HUES6 (cell line): ENCODE measurements at regions not wholly inside any gene's neighbourhood (a gene's known extent, or its start where the extent isn't known, plus 50 kb on each side); places are given as distances from the start of the nearest gene placed in this dataset.
"Not testable (repeated sequence)": the region's sequence is repeated elsewhere in the genome, so short reads cannot be mapped to it uniquely, and the experiment has no call there.

ENCODE experiments used
- H3K27ac ChIP-seq: 2 replicates; pipeline ENCODE4 v1.7.0; 2013; ENCODE audit warnings: low read depth, mild to moderate bottlenecking, low read length, inconsistent platforms
- H3K27me3 ChIP-seq: 2 replicates; pipeline ENCODE4 v1.6.1; 2013; ENCODE audit warnings: low read length; ENCODE audit not compliant: control insufficient read depth, insufficient read depth
- H3K36me3 ChIP-seq: 2 replicates; pipeline ENCODE4 v1.6.1; 2013; ENCODE audit warnings: low read length; ENCODE audit not compliant: control insufficient read depth, insufficient read depth
- H3K4me1 ChIP-seq: 2 replicates; pipeline ENCODE4 v1.6.1; 2013; ENCODE audit warnings: low read length; ENCODE audit not compliant: control insufficient read depth, insufficient read depth
- H3K4me3 ChIP-seq: 2 replicates; pipeline ENCODE4 v1.5.1; 2013; ENCODE audit warnings: low read depth, low read length
- H3K9ac ChIP-seq: one replicate; pipeline ENCODE4 v1.6.1; 2013; ENCODE audit warnings: mild to moderate bottlenecking, low read length
- H3K9me3 ChIP-seq: 2 replicates; pipeline ENCODE4 v1.6.1; 2013; ENCODE audit warnings: low read depth, low read length; ENCODE audit not compliant: control insufficient read depth, insufficient read depth

DNA sequence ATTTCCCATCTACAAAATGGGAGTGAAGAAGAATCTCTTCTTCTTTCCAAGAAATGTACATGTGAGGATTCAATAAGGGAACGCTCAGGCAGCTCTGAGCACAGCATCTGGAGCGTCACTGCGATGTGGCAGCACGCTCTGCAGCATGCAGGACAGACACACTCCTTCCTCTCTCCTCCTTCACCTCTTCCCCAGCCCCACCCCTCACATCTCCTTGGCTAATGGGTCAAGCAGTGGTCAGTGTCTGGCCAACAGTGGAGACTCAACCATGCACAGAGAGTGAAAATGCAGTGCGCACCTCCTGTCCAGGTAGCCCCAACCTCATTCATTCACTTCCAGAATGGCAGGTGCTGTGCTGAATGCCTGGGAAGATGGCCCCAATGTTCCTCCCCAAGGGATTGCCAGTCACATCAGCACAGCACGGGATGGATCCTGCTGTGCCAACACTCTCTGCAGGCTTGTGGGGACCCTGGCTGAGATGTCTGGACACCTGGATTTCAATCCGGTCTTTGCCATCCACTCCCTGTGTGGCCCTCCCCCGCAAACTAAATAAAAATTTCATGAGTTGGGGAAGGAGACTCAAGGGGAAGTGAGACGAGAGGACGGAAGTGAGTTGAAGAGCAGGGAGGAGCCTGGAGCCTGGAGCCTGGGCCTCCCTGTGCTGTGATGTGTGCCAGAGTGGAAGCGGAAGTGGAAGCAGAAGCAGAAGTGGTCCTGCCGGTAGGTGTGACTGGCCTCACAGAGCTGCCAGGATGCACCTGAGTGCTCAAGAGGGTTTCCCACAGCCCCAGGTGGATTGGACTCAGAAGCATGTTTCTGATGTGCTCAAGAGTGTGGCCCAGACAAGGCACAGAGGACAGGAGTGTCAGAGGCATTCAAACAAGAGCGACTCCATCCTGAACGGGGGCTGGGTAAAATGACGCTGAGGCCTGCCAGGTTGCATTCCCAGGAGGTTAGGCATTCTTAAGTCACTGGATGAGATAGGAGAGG, 163.9 kb downstream of the SMAD6 start:
- Histone ChIP-seq H3K9ac (no peak overlapping the region), H3K36me3 (no peaks in the 10 kb centered on the region), H3K4me1 (peaks cover 15% of the 10 kb centered on the region; the same call in 1 of the 2 replicates), H3K27ac (no peak overlapping the region), H3K9me3 (no peaks in the 10 kb centered on the region), H3K4me3 (no peak overlapping the region), H3K27me3 (no peaks in the 10 kb centered on the region)

- Histone ChIP-seq H3K9me3 (no peaks in the 10 kb centered on the region), H3K27ac (no peak overlapping the region), H3K4me1 (peaks cover 15% of the 10 kb centered on the region; the same call in 1 of the 2 replicates), H3K4me3 (no peak overlapping the region), H3K9ac (no peak overlapping the region), H3K36me3 (no peaks in the 10 kb centered on the region), H3K27me3 (no peaks in the 10 kb centered on the region)
These were observed 164.6 kb downstream of the SMAD6 start for GRCh38 chr15:66866656-66867055.

DNA sequence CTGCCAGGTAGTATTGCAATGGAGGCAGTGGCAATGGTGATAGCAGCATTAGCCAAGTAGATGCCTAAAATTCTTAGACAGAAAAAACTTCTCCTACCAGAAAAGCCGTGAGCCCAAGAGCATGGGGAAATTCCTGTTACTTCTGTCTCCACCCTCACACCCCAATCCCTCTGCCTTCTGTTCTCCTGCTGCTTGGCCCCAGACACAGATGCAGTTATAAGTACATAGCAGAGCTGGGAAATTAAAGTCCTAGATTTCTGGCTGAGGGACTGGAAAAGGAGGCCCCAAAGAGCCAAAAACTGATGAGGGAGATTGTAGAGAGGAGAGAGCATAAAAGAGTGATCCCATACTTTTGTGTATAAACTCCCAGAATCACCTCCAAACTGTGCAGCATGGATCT, 166.9 kb downstream of the SMAD6 start:
- no peak overlapping the region for H3K9ac ChIP-seq
- peaks cover 9% of the 10 kb centered on the region; the same call in 1 of the 2 replicates for H3K4me1 ChIP-seq
- no peaks in the 10 kb centered on the region for H3K36me3 ChIP-seq
- H3K27ac ChIP-seq, result no peak overlapping the region
- no peak overlapping the region for H3K4me3 ChIP-seq
- H3K9me3 ChIP-seq, result no peaks in the 10 kb centered on the region
- H3K27me3 ChIP-seq, result no peaks in the 10 kb centered on the region

- no peak overlapping the region for H3K4me3 ChIP-seq
- H3K9ac ChIP-seq, result no peak overlapping the region
- no peaks in the 10 kb centered on the region for H3K36me3 ChIP-seq
- H3K9me3 ChIP-seq, result no peaks in the 10 kb centered on the region
- H3K4me1 ChIP-seq, result peaks cover 7% of the 10 kb centered on the region; the same call in 1 of the 2 replicates
- H3K27me3 ChIP-seq, result no peaks in the 10 kb centered on the region
- H3K27ac ChIP-seq, result no peak overlapping the region
These were observed 168.9 kb downstream of the SMAD6 start for GRCh38 chr15:66870880-66871388.

GRCh38 chr15:66872405-66872804, 170.4 kb downstream of the SMAD6 start:
- Histone ChIP-seq H3K27ac (no peak overlapping the region), H3K4me1 (peaks cover 7% of the 10 kb centered on the region; the same call in 1 of the 2 replicates), H3K36me3 (no peaks in the 10 kb centered on the region), H3K9ac (no peak overlapping the region), H3K27me3 (no peaks in the 10 kb centered on the region), H3K4me3 (no peak overlapping the region), H3K9me3 (no peaks in the 10 kb centered on the region)

DNA sequence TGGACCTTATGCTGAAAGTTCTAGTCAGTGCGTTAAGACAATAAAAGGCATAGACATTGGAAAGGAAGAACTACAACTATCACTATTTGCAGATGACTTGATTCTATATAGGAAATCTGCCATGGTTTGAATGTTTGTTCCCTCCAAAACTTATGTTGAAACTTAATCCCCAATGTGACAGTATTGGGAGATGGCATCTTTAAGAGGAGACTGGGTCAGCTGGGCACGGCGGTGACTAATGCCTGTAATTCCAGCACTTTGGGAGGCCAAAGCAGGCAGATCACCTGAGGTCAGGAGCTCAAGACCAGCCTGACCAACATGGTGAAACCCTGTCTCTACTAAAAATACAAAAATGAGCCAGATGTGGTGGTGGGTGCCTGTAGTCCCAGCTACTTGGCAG, 171.3 kb downstream of the SMAD6 start:
- not testable (repeated sequence) for H3K27me3 ChIP-seq, H3K36me3 ChIP-seq, H3K4me1 ChIP-seq, H3K9ac ChIP-seq, H3K27ac ChIP-seq, H3K4me3 ChIP-seq, H3K9me3 ChIP-seq

DNA sequence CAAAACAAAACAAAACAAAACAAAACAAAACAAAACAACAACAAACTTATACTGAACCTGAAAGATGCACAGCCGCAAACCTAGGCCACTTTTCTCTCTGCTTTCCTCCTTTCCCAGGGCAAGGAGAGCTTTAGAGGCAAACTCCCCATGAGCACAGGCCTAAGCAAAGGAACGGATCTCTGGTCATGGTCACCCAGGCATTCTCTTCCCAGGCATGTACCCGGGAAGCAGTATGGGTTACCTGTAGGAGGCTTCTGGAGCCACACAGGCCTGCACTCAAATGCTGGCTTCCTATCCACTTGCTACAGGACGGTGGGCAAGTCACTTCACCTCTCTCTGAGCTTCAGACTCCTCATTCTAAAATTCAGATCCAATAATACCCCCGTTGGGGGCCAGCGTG, 171.8 kb downstream of the SMAD6 start:
- H3K4me3 ChIP-seq, result no peak overlapping the region
- H3K4me1 ChIP-seq, result peaks cover 7% of the 10 kb centered on the region; the same call in 1 of the 2 replicates
- H3K36me3 ChIP-seq, result no peaks in the 10 kb centered on the region
- H3K9me3 ChIP-seq, result no peaks in the 10 kb centered on the region
- no peaks in the 10 kb centered on the region for H3K27me3 ChIP-seq
- H3K27ac ChIP-seq, result no peak overlapping the region
- no peak overlapping the region for H3K9ac ChIP-seq

DNA sequence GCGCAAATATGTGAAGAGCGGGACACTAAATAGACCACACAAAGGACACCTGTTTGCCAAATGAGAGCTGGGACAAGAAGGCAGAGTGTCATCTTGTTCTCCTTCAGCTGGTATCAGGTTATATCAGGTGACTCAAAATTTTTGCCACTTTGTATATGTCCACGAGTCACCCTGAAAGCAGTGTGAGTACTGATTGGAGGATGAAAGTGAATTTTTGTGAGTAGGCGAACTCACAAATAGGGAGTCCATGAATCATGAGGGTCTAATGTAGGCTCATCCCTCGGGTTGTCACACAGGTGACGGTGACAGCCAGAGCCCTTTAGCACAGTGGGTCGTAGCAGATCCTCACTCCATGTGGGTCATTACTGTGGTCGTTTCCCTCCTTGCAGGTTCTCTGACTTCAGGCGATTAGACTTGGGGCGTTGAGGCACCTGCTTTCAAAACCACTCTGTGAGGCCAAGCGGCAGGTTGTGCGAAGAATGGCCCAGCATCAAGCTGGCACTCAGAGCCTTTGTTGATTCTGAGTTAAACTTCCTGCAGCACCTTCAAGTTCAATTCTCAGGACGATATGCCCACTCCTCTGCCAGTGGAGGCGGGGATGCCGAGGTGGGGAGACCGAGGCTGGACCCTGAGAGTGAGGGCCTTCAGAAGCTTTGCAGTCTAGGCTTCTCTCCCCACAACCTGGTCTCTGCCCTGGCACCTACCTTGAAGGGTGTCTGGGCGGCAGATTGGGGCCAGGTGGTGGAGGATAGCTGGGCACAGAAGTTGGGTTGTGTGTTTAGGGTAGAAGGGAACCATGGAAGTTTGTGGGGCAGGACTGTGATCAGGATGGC, 173.8 kb downstream of the SMAD6 start:
- peaks cover 11% of the 10 kb centered on the region; the same call in 1 of the 2 replicates for H3K4me1 ChIP-seq
- no peak overlapping the region for H3K9ac ChIP-seq
- H3K27ac ChIP-seq, result no peak overlapping the region
- no peaks in the 10 kb centered on the region for H3K36me3 ChIP-seq
- H3K4me3 ChIP-seq, result no peak overlapping the region
- H3K27me3 ChIP-seq, result no peaks in the 10 kb centered on the region
- no peaks in the 10 kb centered on the region for H3K9me3 ChIP-seq

- H3K9ac ChIP-seq, result no peak overlapping the region
- no peak overlapping the region for H3K27ac ChIP-seq
- H3K9me3 ChIP-seq, result no peaks in the 10 kb centered on the region
- H3K36me3 ChIP-seq, result no peaks in the 10 kb centered on the region
- H3K27me3 ChIP-seq, result no peaks in the 10 kb centered on the region
- peaks cover 11% of the 10 kb centered on the region; the same call in 1 of the 2 replicates for H3K4me1 ChIP-seq
- H3K4me3 ChIP-seq, result no peak overlapping the region
These were observed 174.3 kb downstream of the SMAD6 start for GRCh38 chr15:66876421-66876730.

- Histone ChIP-seq H3K4me1 (peaks cover 11% of the 10 kb centered on the region; the same call in 1 of the 2 replicates), H3K36me3 (no peaks in the 10 kb centered on the region), H3K27me3 (no peaks in the 10 kb centered on the region), H3K27ac (no peak overlapping the region), H3K9me3 (no peaks in the 10 kb centered on the region), H3K4me3 (no peak overlapping the region), H3K9ac (no peak overlapping the region)
These were observed 174.9 kb downstream of the SMAD6 start for GRCh38 chr15:66876731-66877476.
